ENCODE measurements at regions not wholly inside any gene's neighbourhood (a gene's known extent, or its start where the extent isn't known, plus 50 kb on each side); places are given as distances from the start of the nearest gene placed in this dataset.

- TF ChIP-seq POLR2A (IDR thresholded peaks at IDR 0.05) (no peak), CTCF (IDR thresholded peaks at IDR 0.05) (no peak)
These were observed 889.1 kb upstream of the ZEB2 start for GRCh38 chr2:145408980-145409379.
